HG03378 (cell line): ENCODE measurements at regions not wholly inside any gene's neighbourhood (a gene's known extent, or its start where the extent isn't known, plus 50 kb on each side); places are given as distances from the start of the nearest gene placed in this dataset.

Source experiments
- ATAC-seq: cut with Tn5 transposase; IDR thresholded peaks from one replicate; pipeline ENCODE4 v1.9.1; 2021; ENCODE audit warnings: mild to moderate bottlenecking, moderate library complexity; ENCODE audit not compliant: unreplicated experiment

DNA sequence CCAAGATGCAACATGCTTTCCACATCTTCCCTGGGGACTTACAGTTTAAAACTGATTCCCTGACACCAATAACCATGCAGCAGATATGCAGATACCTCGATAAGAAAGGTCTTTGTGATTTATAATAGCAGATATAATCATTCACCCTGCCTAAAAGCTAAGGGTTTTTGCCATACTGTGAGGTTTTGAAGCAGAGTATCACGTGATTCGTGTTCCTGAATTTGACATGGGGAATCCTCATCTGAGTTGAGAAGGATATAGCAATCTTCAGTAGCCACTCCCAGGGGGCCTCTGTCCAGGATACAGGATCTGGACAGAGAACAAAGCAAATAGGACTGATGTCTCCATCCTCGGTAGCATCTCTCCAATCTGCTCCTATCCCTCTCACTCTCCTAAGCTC, 79.1 kb upstream of the SDK2 start:
- ATAC-seq, result no peak

DNA sequence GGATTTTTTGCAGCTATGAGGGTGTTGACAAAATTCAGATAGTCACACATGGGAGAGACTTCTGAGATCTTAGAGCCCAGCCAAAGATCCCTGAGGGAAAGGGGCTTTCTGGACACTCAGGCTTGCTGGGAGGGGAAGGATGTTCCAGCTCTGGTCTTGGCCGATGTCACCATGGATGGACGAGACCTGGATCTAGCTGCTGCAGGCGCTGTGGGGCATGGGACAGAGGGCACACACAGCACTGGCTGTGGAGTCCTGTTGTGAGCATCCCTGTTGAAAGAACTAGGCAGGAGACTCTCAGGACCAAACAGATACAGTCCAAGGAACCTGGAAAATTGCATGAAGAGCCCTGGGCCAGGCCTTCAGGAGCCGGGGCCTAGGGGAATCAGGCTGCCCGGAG, 80.1 kb upstream of the SDK2 start:
- ATAC-seq, result no peak

DNA sequence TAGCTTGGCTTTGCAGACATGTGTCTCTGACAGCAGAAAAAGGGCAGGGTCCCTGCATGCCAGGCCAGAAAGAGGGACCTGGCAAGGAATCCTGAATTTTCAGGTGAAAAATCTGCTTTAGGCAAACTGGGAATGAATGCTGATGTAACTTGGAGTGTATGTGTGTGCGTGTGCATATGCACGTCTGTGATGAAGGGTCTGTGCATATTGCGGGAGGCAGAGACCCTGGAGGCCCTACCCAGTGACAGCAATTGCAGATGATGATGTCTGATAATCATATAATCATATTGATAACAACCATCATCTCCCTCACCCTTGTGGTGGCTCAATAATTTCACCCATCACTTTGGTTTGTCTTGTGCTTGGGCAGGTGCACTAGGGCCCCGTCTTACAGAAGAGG, 80.7 kb upstream of the SDK2 start:
- ATAC-seq, result no peak

DNA sequence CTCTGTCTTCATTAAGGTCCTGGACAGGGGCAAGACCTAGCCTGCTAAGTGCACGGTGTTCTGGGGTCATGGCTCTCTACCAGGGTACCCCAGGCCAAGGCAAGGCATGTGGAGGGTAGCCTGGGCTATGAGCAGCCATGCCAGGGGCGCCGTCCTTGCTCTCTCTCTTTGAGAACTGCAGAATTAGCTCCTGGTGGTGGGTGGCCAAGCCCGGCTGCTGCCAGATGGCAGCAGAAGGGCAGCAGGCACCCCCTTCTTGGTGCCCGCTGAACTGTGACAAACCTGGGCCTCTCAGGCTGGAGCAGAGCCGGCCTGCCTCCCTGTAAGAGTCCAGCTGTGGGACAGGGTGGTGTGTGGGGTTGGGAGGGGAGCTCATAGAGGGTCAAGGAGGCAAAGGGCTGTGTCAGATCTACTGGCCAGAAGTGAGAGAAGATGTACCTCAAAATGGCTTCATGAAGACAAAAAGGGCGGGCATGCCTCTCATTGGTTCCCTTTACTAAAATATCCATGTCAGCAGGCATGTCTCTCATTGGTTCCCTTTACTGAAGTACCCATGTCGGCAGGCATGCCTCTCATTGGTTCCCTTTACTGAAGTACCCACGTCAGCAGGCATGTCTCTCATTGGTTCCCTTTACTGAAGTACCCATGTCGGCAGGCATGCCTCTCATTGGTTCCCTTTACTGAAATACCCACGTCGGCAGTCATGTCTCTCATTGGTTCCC, 81.7 kb upstream of the SDK2 start:
- no peak for ATAC-seq

DNA sequence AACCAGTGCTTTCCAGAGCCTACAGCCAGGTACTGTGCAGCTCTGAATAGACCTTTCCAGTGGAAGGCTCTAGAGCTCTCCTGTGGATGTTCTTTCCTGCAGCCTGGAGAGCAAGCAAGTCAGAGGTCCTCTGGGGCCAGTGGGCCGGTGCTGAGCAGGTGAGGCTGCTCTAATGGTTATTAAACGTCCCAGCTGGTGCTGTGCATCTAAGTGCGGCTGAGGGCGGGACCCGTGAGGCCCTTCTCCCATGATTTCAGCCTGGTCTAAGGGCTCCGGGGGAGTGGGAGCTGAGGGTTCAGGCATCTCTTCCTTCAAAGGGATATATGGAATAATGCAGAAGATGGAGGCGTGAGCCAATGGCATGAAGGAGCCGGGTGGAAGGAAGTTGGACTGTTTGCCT, 83.7 kb upstream of the SDK2 start:
- ATAC-seq, result no peak

DNA sequence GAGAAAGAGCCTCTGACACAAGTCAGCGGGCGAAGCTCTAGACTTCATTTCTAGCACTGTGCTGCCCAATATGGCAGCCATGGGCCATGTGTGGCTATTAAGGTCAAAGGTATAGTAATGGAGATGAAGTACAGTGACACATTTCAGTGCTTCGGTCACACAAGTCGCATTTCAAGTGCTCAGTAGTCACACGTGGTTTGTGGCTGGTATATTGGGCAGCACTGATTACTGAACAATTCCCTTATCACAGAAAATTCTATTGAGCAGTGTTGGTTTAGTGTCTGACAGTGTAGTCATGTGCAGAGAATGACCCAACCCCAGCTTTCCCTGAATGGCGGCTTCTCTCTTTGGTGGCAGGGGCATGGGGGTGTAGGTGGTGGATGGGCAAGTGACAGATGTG, 84.9 kb upstream of the SDK2 start:
- ATAC-seq, result no peak

DNA sequence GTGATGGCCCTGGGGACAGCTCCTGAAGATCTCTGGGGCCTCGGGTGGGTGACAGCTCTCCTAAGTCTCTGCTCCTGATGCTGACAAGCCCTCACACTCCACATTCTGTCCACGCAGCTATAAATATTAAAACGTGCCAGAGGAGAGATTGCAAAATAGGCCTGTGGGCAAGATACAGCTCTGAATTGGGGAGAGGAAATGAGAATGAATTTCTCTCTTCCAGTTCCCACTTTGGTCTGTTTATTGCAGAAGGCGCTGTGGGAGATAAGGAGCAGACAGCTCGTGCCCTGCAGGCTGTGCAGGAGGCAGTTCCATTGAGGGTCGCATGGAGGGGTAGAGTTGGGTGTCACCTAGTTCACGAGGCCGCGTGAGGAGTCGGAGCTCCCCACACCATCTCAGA, 87.5 kb upstream of the SDK2 start:
- no peak for ATAC-seq

DNA sequence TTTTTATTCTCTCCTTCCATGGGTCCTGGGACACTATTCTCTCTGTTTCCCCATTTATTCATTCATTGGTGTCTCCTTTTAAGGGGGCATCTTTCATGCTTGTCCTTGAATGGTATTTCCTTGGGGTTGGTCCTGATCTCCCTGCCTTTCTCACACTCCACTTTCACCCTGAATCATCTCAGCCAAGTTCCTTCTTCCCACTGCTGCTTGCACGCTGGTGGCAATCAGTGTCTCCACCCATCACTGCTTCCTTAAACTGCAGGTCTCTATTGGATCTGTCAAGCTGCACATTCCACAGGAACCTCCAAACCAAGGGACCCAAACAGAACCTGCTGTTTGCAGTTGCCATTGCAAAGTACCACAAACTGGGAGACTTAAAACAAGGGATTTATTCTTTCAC, 89.3 kb upstream of the SDK2 start:
- no peak for ATAC-seq

DNA sequence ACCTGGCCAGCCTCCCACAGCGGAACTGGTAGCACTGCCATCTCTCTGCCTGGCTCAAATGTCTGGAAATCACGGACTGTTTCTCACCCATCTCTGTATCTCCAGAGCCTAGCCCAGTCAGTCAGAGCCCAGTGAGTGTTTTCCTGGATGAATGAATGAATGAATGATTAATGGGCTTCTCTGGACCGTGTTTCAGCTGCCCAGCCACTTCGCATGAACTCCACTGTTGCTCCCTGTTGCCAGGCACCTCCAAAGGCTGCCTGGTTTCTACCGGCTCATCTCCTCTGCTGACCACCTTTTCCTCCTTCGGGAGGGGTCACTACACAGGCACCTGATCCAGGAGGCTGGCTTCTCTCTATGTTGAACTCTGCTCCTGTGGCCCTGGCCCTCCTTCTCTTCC, 91.0 kb upstream of the SDK2 start:
- no peak for ATAC-seq

DNA sequence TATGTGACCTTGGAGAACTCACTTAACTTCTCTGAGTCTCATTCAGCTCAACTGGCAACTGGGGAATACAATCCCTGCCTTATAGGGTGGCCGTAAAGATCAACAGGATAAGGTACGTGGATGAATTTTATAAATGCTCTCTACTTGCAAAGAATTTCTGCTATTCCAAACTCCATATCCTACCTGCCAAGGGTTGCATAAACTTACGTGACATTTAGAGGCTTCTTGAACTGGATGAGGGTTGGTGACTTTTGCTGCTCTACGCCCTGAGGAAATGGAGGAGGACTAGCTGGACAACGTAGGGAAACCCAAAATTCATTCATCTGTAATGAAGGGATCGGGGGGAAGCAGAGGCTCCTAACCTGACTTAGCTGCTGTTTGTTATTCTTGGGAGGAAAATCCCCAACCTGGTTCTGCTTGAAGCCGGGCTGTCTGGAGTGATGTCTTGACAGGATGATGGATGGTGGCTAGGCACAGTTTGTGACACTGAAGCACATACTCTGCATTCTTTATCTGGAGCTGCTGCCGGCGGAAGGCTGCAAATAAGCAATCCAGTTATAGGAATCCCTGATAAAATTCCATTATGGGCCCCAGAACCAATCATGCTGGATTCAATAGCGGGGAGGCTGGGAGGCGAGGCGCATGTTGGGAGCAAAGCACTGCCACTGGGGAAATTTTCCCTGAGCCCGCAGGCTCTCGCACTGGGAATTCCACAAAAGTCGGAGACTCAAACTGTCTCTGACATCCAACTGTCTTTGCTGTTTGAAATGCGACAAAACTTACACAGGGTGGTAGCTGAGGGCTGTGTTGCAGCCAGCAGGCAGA, 94.7 kb upstream of the SDK2 start:
- ATAC-seq, result no peak

DNA sequence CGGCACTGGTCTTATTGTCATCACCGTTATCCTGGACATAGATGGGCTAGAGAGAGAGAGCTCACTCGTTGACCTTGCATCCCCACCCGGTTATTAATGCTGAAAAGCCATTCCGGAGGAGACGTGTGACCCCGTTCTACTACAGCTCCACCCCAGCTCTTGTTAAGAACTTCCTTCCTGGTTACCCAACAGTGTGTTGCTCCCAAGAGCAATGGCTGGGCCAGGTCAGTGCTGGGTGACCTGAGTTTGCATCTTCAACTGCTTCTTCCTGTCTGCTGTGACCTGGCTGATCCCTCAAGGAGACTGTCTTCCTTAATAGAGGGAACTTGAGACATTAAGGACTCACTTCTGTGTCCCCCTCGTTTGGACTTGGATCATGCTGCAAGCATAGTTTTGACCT, 96.1 kb upstream of the SDK2 start:
- no peak for ATAC-seq

DNA sequence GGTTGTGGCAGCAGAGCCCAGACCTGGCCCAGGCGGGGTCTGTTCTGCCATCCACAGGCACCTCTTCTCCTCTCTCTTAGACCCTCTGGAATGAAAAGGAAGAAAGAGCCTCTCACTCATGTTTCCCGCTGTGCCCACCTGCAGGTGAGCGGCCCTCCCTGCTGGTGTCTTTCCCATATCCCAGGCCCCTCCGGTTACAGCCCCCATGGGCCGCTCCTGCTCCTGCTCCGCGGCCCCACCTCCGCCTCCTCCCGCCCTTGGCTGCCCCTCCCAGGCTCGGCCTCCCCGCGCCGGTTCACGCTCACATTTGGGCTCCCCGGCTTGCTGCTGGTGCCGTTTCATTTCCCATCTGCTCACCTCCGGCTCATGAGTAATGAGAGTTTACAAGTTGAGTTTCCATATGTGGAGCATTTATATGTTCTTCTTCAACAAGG, 98.7 kb upstream of the SDK2 start:
- ATAC-seq, result no peak

DNA sequence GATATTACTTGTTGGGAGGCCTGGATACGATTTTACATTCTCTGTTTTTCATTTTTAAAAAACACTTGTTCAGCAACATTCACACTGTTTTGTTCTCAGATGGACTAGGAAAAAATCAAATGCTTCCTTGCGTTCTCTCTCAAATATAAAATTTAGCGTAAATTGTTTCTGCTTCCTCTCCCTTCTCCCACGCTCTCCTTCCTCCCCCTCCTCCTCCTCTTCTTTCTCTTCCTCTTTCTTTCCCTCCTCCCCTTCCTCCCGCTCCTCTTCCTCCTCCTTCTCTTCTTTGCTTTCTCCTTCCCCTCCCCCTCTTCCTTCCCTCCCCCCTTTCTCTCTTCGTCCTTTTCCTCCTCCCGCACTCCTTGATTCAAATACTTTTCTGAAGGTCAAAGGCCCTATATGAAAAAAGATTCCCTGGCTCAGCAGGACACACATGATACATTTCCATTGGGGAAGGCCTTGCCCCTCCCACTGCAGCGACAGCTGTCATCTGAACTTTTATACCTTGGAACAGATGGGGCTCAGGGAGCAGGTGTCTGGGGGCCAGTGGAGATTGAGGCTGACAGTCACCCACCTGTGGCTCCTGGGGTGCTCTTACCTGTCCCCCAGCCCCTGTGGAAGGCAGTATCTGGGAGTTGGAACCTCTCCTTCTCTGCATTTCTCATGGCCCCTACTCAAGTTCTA, 99.4 kb upstream of the SDK2 start:
- no peak for ATAC-seq

DNA sequence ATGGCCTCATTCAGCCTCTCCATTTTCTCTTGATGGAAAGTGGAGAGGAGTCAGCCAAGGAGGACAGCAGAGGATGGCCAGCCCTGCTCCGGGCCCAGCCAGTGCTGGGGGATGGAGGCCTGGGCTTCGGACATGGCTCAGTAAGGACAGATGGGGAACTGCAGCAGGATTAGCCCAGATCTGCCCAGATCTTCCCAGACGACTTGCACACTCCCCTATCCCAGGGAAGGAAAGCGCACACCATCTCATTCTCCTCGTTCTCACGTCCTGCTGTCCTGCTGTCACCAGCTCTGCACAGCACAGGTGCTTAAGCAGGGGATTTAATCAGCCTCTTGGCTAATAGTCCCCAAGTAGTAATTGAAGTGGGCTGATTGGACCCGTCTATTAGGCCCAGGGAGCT, 100.2 kb upstream of the SDK2 start:
- ATAC-seq, result no peak

DNA sequence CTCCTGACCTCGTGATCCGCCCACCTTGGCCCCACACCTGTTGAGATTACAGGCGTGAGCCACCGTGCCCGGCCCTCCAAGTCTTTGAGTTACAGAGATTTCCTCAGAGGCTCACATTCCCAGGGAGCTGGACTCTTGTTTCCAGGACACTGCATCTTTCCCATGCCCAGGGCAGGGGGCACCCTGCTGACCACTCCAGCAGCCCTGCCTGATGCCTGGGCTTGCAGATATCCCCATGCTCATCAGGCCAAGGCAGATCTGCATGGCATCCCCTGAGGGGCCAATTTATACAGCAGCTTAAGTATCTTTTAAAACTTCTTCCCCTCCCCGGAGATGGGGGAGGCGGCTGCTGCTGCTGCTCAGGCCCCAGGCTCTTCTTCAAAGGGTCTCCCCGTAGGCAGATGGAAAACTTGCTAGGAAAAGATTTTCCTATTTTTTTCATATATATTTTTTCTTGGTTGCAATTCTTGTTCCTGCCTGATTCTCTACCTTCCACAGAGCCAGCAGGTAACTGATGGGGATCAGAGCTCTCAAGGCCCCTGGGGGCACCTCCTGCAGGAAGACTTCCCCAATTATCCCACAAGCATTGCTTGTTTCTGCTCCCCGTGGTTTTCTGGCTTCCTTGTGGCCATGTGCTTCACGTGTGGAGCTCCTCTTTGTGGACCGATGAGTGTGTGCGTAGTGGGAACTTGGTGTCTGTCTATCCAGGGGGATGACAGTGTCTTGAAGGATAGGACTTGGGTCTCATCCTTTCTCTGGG, 102.2 kb upstream of the SDK2 start:
- ATAC-seq, result no peak

DNA sequence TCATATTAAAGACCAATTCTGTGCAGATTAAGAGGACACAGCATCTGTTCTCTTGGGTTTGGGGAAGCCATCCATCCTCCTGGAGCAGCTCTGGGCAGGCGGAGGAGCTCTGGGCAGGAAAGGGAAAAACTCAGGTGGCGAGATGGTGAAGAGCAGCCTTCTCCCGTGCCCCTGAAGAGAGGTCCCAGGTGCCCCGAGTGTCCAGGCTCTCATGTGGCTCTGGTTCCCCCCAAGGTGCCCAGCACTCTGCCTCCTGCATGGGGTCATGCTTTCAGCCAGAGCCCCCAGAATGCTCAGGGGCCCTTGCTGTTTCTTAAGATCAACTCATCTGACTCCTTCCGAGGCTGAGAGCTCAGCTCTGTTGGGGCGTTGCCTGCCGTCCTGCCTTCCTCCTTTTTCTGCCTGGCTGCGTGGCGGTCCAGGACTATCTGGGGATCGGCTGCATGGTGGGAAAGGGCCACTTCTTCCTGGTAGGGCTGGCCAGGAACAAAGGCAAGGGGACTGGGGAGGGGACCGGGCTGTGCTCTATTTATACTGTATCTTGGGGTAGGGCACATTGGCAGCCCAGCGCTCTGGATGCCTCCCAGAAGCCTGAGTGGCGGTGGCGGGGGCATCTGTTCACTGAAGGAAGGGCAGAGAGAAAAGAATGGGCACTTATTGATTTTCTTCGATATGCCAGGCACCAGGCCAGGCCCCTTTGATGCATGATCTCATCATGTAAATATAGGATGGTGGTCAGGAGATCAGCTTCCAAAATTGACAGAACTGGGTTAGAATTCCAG, 103.2 kb upstream of the SDK2 start:
- ATAC-seq, result no peak

DNA sequence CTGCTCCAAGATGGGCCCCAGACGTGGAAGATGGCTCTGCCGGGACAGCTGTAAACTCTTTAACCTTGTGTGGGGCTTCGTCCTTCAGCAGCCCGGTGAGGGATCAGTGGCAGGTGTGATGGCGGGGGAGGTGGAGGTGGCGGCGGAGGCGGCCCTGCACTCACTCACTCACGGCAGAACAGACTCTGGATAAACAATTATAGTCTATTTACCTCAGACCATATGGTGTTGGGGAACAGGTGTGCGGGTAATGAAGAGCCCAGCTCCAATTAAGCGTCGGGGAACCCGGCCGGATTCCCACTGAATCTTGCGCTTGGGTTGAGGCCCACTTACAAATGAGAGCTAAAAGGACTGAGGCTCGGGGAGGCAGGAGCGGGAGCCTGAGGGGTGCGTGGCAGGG, 104.3 kb upstream of the SDK2 start:
- ATAC-seq, result no peak

DNA sequence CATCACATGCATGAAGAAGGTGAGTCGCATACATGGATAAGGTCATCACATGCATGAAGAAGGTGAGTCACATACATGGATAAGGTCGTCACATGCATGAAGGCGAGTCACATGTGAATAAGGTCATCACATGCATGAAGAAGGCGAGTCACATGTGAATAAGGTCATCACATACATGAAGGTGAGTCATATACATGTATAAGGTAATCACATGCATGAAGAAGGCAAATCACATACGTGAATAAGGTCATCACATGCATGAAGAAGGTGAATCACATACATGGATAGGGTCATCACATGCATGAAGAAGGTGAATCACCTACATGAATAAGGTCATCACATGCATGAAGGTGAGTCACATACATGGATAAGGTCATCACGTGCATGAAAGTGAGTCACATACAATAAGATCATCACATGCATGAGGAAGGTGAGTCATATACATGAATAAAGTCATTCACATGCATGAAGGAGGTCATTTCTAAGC, 105.1 kb upstream of the SDK2 start:
- no peak for ATAC-seq

DNA sequence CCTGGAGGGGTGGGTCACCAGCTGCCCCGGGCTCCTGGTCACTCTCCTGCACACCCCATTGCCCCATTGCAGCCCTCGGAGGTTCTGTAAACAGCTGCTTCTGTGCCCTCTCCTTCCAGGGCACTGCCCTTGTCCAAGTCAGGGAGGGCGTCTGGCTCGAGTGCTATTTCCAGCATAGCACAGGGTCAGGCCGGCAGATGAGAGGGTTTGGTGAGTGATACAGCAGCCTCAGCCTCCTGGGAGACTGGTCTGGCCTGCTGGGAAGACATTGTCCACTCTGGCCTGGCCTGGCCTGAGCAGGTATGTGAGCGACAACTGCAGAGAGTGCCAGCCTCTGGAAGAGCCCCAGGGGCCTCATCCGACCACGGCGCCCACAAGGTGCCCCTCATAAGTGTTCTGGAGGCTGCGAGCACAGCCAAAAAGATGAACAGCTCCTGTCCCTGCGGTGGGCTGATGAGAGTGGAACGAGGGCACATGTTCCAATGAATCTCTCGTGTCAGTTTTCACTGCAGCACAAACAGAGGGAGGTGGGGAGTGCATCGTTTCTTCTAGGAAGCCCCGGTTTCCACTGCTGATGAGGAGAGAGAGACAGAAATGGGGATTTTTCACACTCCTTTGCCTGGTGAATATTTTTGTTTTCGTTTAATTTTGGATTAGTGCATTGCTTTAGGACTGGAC, 105.8 kb upstream of the SDK2 start:
- ATAC-seq, result no peak

DNA sequence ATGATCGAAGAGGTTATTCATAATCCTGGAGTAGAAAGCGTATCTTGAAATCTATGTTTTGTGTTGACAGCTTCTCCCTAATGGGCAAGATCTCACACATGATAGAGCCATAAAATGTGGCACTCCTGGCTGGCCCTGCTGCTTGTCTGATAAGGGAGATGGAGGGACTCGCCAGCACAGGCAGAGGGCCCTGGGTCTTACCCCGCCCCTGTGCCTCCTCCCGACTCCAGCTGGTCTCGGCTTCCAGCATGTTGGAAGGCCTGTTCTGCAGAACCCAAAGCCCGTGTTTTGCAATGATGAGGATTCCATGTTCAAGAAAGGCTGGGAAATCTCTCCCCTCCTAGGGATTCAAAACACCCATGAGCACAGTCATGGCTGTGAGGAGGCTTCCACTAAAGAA, 106.7 kb upstream of the SDK2 start:
- no peak for ATAC-seq
